Fibroblast of villous mesenchyme (primary cell): ENCODE measurements at regions not wholly inside any gene's neighbourhood (a gene's known extent, or its start where the extent isn't known, plus 50 kb on each side); places are given as distances from the start of the nearest gene placed in this dataset.

ENCODE experiments used
- DNase-seq: peaks from one replicate; pipeline ENCODE4 v3.0.0-alpha.2; 2010; ENCODE audit warnings: low read depth
- H3K4me3 ChIP-seq: 2 replicates; pipeline ENCODE4 v1.5.1; 2011; ENCODE audit warnings: low read depth, mild to moderate bottlenecking, low read length
- CTCF ChIP-seq: IDR thresholded peaks from 2 replicates; pipeline ENCODE4 v1.5.1; 2012; ENCODE audit warnings: low read depth, mild to moderate bottlenecking, low read length; ENCODE audit not compliant: insufficient read depth

- peak; percentile 40 for TF ChIP-seq CTCF
- peak; percentile 10 for DNase-seq
- H3K4me3 ChIP-seq: no peak overlapping the region
These were observed 233.7 kb downstream of the THBS2 start for GRCh38 chr6:169019727-169020491.

GRCh38 chr6:169019111-169019510, 234.5 kb downstream of the THBS2 start:
- no peak overlapping the region for H3K4me3 ChIP-seq
- no peak for TF ChIP-seq CTCF
- no peak for DNase-seq

GRCh38 chr6:169016758-169017157, 236.9 kb downstream of the THBS2 start:
- no peak for TF ChIP-seq CTCF
- DNase-seq: no peak
- no peak overlapping the region for H3K4me3 ChIP-seq

- H3K4me3 ChIP-seq: no peak overlapping the region
- no peak for DNase-seq
- no peak for TF ChIP-seq CTCF
These were observed 239.1 kb downstream of the THBS2 start for GRCh38 chr6:169014211-169015197.

- DNase-seq: no peak
- TF ChIP-seq CTCF: no peak
- no peak overlapping the region for H3K4me3 ChIP-seq
These were observed 244.0 kb downstream of the THBS2 start for GRCh38 chr6:169009628-169010027.

- DNase-seq: no peak
- TF ChIP-seq CTCF: no peak
- no peak overlapping the region for H3K4me3 ChIP-seq
These were observed 244.9 kb downstream of the THBS2 start for GRCh38 chr6:169008641-169009257.
